ENCODE measurements at regions not wholly inside any gene's neighbourhood (a gene's known extent, or its start where the extent isn't known, plus 50 kb on each side); places are given as distances from the start of the nearest gene placed in this dataset.

DNA sequence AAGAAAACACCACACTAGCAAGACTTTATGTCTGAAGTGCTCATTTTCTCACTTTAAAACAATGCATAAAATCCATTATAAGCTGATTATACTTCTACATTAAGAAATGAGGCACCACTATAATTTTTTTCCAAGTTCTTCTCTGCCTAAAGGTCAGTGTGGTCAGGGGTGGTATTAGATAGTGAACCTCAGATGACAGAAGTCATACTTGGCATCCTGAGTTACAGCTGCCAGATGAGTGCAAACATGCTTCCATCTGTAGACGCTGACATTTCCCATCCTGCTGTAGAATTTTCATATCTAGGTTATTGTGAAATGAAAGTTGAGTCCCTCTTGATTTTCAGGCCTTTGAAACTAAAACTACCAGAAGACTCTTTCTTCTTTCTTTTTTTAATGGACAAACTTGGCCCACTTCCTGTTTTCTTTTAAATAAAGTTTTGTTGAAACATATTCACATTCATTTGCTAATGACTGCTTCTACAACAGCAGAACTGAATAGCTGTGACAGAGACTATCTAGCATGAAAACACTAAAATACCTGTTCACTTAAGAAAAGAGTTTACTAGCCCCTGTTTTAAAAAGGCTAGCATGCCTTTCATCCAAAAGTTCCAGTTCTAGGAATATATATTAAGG is 900.8 kb downstream of the XPNPEP1 start:
- no peak overlapping the region for H3K27ac ChIP-seq (ENCODE audit: low read depth, low read length)
- H2BK5ac ChIP-seq (ENCODE audit: low read depth, low read length), result no peak overlapping the region
- H4K5ac ChIP-seq (ENCODE audit: insufficient read length, low read depth, low read length), result no peak overlapping the region
- H3K4me3 ChIP-seq (ENCODE audit: extremely low read depth in 1 of 4, insufficient read depth in 2 of 4, low read depth in 3 of 4, low read length in 4 of 4), result no peak overlapping the region
- H3K4ac ChIP-seq (replicated peaks; ENCODE audit: insufficient read length, low read depth, low read length), result no peak overlapping the region
- H3K27me3 ChIP-seq (replicated peaks in 1 of 4; ENCODE audit: control insufficient read depth in 3 of 4, extremely low read depth in 1 of 4, insufficient read depth in 3 of 4, low read length in 3 of 4), result no peaks in the 10 kb centered on the region
- no peak for FAIRE-seq
- no peak overlapping the region for H3K23ac ChIP-seq (ENCODE audit: insufficient read length)
- no peak overlapping the region for H2BK15ac ChIP-seq (ENCODE audit: low read length)
- no peak overlapping the region for H2BK120ac ChIP-seq (replicated peaks; ENCODE audit: low read depth, low read length)
- no peaks in the 10 kb centered on the region for H3K79me1 ChIP-seq (ENCODE audit: low read depth, low read length)
- H4K8ac ChIP-seq (ENCODE audit: extremely low read depth, insufficient read depth, low read length), result no peak overlapping the region
- H3K56ac ChIP-seq (replicated peaks; ENCODE audit: insufficient read length, low read depth, low read length), result no peak overlapping the region
- H3K23me2 ChIP-seq (ENCODE audit: low read depth, low read length), result no peaks in the 10 kb centered on the region
- no peak overlapping the region for H2BK20ac ChIP-seq (ENCODE audit: low read length)
- no peaks in the 10 kb centered on the region for H3K4me1 ChIP-seq (replicated peaks in 1 of 4; ENCODE audit: control insufficient read depth in 3 of 4, insufficient read depth in 4 of 4, low read length in 3 of 4)
- no peak overlapping the region for H3K18ac ChIP-seq (ENCODE audit: extremely low read depth, low read length)
- no peaks in the 10 kb centered on the region for H3K36me3 ChIP-seq (ENCODE audit: control insufficient read depth in 2 of 4, insufficient read depth in 4 of 4, low read length in 3 of 4)
- H3K14ac ChIP-seq (ENCODE audit: insufficient read length), result no peak overlapping the region
- no peak overlapping the region for H3K9ac ChIP-seq (replicated peaks in 1 of 4; ENCODE audit: extremely low read depth in 1 of 4, low read depth in 3 of 4, low read length in 3 of 4)
- 100% methylated on average over 1 of the region's 1 CpG; no CpG with 5 or more reads in 1 of the 2 experiments for WGBS, 2 experiments (ENCODE audit: extremely low coverage in 1 of 2, insufficient coverage in 1 of 2, insufficient read length in 1 of 2, insufficient replicate concordance in 2 of 2, low coverage in 1 of 2, low lambda C conversion rate in 2 of 2, missing lambda C conversion rate in 1 of 2)
- H4K91ac ChIP-seq (replicated peaks; ENCODE audit: insufficient read length, low read length), result no peak overlapping the region
- no peak for DNase-seq (ENCODE audit: low read depth in 1 of 2, low spot score in 2 of 2)
- H2AK5ac ChIP-seq (ENCODE audit: low read depth, low read length), result no peak overlapping the region
- no peak overlapping the region for H3K4me2 ChIP-seq (ENCODE audit: insufficient read depth in 1 of 2, low read depth in 2 of 2, low read length in 2 of 2)
- ChIA-PET POLR2A (ENCODE audit: partially characterized antibody) (no interaction called here), CTCF (ENCODE audit: partially characterized antibody) (interaction anchor here (1.0 kb wide), 1 partner anchor 11 kb away, joined by 3 read pairs; no protein-coding TSS in a partner anchor)
- H2BK12ac ChIP-seq (ENCODE audit: low read depth, low read length), result no peak overlapping the region
- H2AFZ ChIP-seq (ENCODE audit: low read length), result no peak overlapping the region
- no peaks in the 10 kb centered on the region for H3K79me2 ChIP-seq (ENCODE audit: control insufficient read depth in 1 of 2, insufficient read depth in 2 of 2, low read length in 2 of 2)
- no peaks in the 10 kb centered on the region for H4K20me1 ChIP-seq (replicated peaks in 1 of 2; ENCODE audit: control insufficient read depth in 1 of 2, insufficient read depth in 2 of 2, low read length in 2 of 2)
- no peaks in the 10 kb centered on the region for H3K9me3 ChIP-seq (ENCODE audit: insufficient read depth in 2 of 2, low read depth in 1 of 2, low read length in 1 of 2)
